ENCODE measurements at regions not wholly inside any gene's neighbourhood (a gene's known extent, or its start where the extent isn't known, plus 50 kb on each side); places are given as distances from the start of the nearest gene placed in this dataset.

GRCh38 chr13:74866101-74866500, 615.9 kb downstream of the TBC1D4 start:
- CTCF ChIA-PET, result no interaction called here
- no TSS peak for BruUV-seq (replicated peaks)

GRCh38 chr13:74865656-74866055, 616.3 kb downstream of the TBC1D4 start:
- ChIA-PET CTCF (no interaction called here), POLR2A (no interaction called here)
- intact Hi-C loops (cut with micrococcal nuclease; ENCODE audit: unreplicated experiment) (no loop called here), in situ Hi-C loops (cut with HindIII; ENCODE audit: low pct_unique_long_range_greater_than_20kb, low sequenced_read_pairs) (no loop called here)
- Histone ChIP-seq H3K9me3 (ENCODE audit: control insufficient read depth, insufficient read depth, low read depth, low read length) (no peaks in the 10 kb centered on the region), H3K4me3 (ENCODE audit: low read depth in 2 of 2, low read length in 2 of 2) (no peak overlapping the region), H3K4me1 (ENCODE audit: control insufficient read depth, insufficient read depth, low read length) (no peaks in the 10 kb centered on the region), H3K27me3 (ENCODE audit: control insufficient read depth, insufficient read depth, low read length) (no peaks in the 10 kb centered on the region), H3K27ac (ENCODE audit: low read length) (no peak overlapping the region), H3K36me3 (ENCODE audit: control insufficient read depth, insufficient read depth, low read length) (no peaks in the 10 kb centered on the region)
- no peak for DNase-seq (ENCODE audit: low read depth, low spot score)
- TF ChIP-seq REST (IDR thresholded peaks at IDR 0.05; ENCODE audit: insufficient read depth in 1 of 2, low read depth in 2 of 2, low read length in 1 of 2), result no peak
- TF ChIP-seq SIN3A (IDR thresholded peaks at IDR 0.05; ENCODE audit: borderline replicate concordance, insufficient read depth, low read depth, low read length), result no peak
- no peak for TF ChIP-seq POLR2AphosphoS5 (IDR thresholded peaks at IDR 0.05; ENCODE audit: low read depth, low read length)
- no peak for TF ChIP-seq TCF7L2 (IDR thresholded peaks at IDR 0.05; ENCODE audit: low read depth, low read length)
- TF ChIP-seq, protein P1, sequence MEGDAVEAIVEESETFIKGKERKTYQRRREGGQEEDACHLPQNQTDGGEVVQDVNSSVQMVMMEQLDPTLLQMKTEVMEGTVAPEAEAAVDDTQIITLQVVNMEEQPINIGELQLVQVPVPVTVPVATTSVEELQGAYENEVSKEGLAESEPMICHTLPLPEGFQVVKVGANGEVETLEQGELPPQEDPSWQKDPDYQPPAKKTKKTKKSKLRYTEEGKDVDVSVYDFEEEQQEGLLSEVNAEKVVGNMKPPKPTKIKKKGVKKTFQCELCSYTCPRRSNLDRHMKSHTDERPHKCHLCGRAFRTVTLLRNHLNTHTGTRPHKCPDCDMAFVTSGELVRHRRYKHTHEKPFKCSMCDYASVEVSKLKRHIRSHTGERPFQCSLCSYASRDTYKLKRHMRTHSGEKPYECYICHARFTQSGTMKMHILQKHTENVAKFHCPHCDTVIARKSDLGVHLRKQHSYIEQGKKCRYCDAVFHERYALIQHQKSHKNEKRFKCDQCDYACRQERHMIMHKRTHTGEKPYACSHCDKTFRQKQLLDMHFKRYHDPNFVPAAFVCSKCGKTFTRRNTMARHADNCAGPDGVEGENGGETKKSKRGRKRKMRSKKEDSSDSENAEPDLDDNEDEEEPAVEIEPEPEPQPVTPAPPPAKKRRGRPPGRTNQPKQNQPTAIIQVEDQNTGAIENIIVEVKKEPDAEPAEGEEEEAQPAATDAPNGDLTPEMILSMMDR (IDR thresholded peaks at IDR 0.05), result no peak
- no peak for ATAC-seq
- BruUV-seq (replicated peaks), result no TSS peak

More at GRCh38 chr13:74866101-74866500, 615.9 kb downstream of the TBC1D4 start:
- Histone ChIP-seq H3K4me3 (ENCODE audit: low read depth in 2 of 2, low read length in 2 of 2) (no peak overlapping the region), H3K9me3 (ENCODE audit: control insufficient read depth, insufficient read depth, low read depth, low read length) (no peaks in the 10 kb centered on the region), H3K36me3 (ENCODE audit: control insufficient read depth, insufficient read depth, low read length) (no peaks in the 10 kb centered on the region), H3K27me3 (ENCODE audit: control insufficient read depth, insufficient read depth, low read length) (no peaks in the 10 kb centered on the region), H3K4me1 (ENCODE audit: control insufficient read depth, insufficient read depth, low read length) (no peaks in the 10 kb centered on the region), H3K27ac (ENCODE audit: low read length) (no peak overlapping the region)
- POLR2A ChIA-PET, result no interaction called here
- DNase-seq (ENCODE audit: low read depth, low spot score) (no peak), ATAC-seq (no peak)
- intact Hi-C loops (cut with micrococcal nuclease; ENCODE audit: unreplicated experiment), result no loop called here
- in situ Hi-C loops (cut with HindIII; ENCODE audit: low pct_unique_long_range_greater_than_20kb, low sequenced_read_pairs), result no loop called here
- TF ChIP-seq POLR2AphosphoS5 (IDR thresholded peaks at IDR 0.05; ENCODE audit: low read depth, low read length), result no peak
- TF ChIP-seq REST (IDR thresholded peaks at IDR 0.05; ENCODE audit: insufficient read depth in 1 of 2, low read depth in 2 of 2, low read length in 1 of 2), result no peak
- TF ChIP-seq, protein P1 (IDR thresholded peaks at IDR 0.05), result no peak
- TF ChIP-seq SIN3A (IDR thresholded peaks at IDR 0.05; ENCODE audit: borderline replicate concordance, insufficient read depth, low read depth, low read length), result no peak
- TF ChIP-seq TCF7L2 (IDR thresholded peaks at IDR 0.05; ENCODE audit: low read depth, low read length), result no peak

Data from Panc1 (cell line).